B cell (primary cell): ENCODE measurements at regions not wholly inside any gene's neighbourhood (a gene's known extent, or its start where the extent isn't known, plus 50 kb on each side); places are given as distances from the start of the nearest gene placed in this dataset.

Experiments
- ATAC-seq: fragments of 200-7000 bp; cut with Tn5 transposase; one replicate; pipeline ENCODE4 v1.10.0; 2021; ENCODE audit warnings: low read depth, mild to moderate bottlenecking, moderate number of reproducible peaks, moderate library complexity
- CTCF ChIA-PET: fragments of 350-600 bp; sonication (Branson Sonifier 250); formaldehyde crosslinking; loops from one replicate; lab custom pipeline; 2021; ENCODE audit warnings: antibody characterized with exemption, inconsistent platforms; lab: Charles Lee
- POLR2A ChIA-PET: fragments of 350-600 bp; sonication (Branson Sonifier 250); formaldehyde crosslinking; loops from one replicate; lab custom pipeline; 2021; ENCODE audit warnings: antibody characterized with exemption; lab: Charles Lee
- DNase-seq: peaks from one replicate; pipeline ENCODE4 v3.0.0; 2013
- H2AFZ ChIP-seq: 2 replicates; pipeline ENCODE4 v1.6.1; 2012; ENCODE audit warnings: mild to moderate bottlenecking, low read depth, low read length; ENCODE audit not compliant: insufficient read depth, poor library complexity, severe bottlenecking
- H3K27ac ChIP-seq, 2 donors: 1 replicate in 1 of 2; 2 replicates in 1 of 2; pipeline ENCODE4 v1.5.1; 2012 to 2013; ENCODE audit warnings: low read length in 2 of 2, mild to moderate bottlenecking in 2 of 2, moderate library complexity in 1 of 2
- H3K27me3 ChIP-seq, 4 experiments: fragments of 200-600 bp in 1 of 4; sonication (generic) in 1 of 4; replicated peaks in 1 of 4; 1 replicate in 2 of 4; 2 replicates in 2 of 4; pipeline versions ENCODE4 v1.6.1 to v1.7.0; 2013 to 2016; ENCODE audit warnings: low read length in 3 of 4, mild to moderate bottlenecking in 2 of 4, mixed read lengths in 1 of 4, moderate library complexity in 1 of 4; ENCODE audit not compliant: insufficient read depth in 4 of 4, control insufficient read depth in 3 of 4; ENCODE audit errors: control extremely low read depth in 1 of 4
- H3K36me3 ChIP-seq, 2 experiments: replicated peaks in 1 of 2; 1 replicate in 1 of 2; 2 replicates in 1 of 2; pipeline versions ENCODE4 v1.6.1 to v1.7.1; 2013; ENCODE audit warnings: low read length in 1 of 2; ENCODE audit not compliant: insufficient read depth in 2 of 2, control insufficient read depth in 1 of 2; ENCODE audit errors: control extremely low read depth in 1 of 2, extremely low read depth in 1 of 2
- H3K4me1 ChIP-seq, 2 donors: fragments of 200-600 bp in 1 of 2; sonication (generic) in 1 of 2; 1 replicate in 1 of 2; 2 replicates in 1 of 2; pipeline versions ENCODE4 v1.5.1 to v1.6.1; 2013 to 2017; ENCODE audit warnings: low read length in 2 of 2; ENCODE audit not compliant: control insufficient read depth in 2 of 2, insufficient read depth in 2 of 2
- H3K4me2 ChIP-seq: replicated peaks from 2 replicates; pipeline ENCODE3; 2012; ENCODE audit warnings: mild to moderate bottlenecking, low read depth, low read length; ENCODE audit not compliant: poor library complexity, severe bottlenecking
- H3K4me3 ChIP-seq, 5 experiments: fragments of 200-600 bp in 1 of 5; sonication (generic) in 1 of 5; 1 replicate in 3 of 5; 2 replicates in 2 of 5; pipeline versions ENCODE4 v1.5.1 to v1.7.0; 2011 to 2016; ENCODE audit warnings: low read length in 4 of 5, mild to moderate bottlenecking in 4 of 5, low read depth in 2 of 5, control low read depth in 1 of 5, moderate library complexity in 1 of 5; ENCODE audit not compliant: insufficient read depth in 1 of 5; ENCODE audit errors: control extremely low read depth in 1 of 5, extremely low read depth in 1 of 5
- H3K79me2 ChIP-seq: fragments of 200-600 bp; sonication (generic); one replicate; pipeline ENCODE4 v1.6.0; 2016; ENCODE audit warnings: low read length; ENCODE audit not compliant: control insufficient read depth, insufficient read depth
- H3K9ac ChIP-seq: fragments of 200-600 bp; sonication (generic); 2 replicates; pipeline ENCODE4 v1.6.1; 2017; ENCODE audit warnings: mild to moderate bottlenecking, low read length, moderate library complexity
- H3K9me3 ChIP-seq, 3 donors: one replicate each; pipeline versions ENCODE4 v1.6.1 to v1.7.1; 2013; ENCODE audit warnings: low read length in 2 of 3; ENCODE audit not compliant: control insufficient read depth in 2 of 3, insufficient read depth in 1 of 3; ENCODE audit errors: control extremely low read depth in 1 of 3
- H4K20me1 ChIP-seq: 2 replicates; pipeline ENCODE4 v1.6.0; 2012; ENCODE audit warnings: mild to moderate bottlenecking, low read length; ENCODE audit not compliant: insufficient read depth, control insufficient read depth, poor library complexity, severe bottlenecking
- H3K27ac Mint-ChIP-seq: one replicate; pipeline ENCODE4 v1.8.0; 2021; ENCODE audit warnings: mixed read lengths
- H3K27me3 Mint-ChIP-seq: one replicate; pipeline ENCODE4 v1.8.0; 2021; ENCODE audit warnings: mixed read lengths
- H3K4me1 Mint-ChIP-seq: one replicate; pipeline ENCODE4 v1.8.0; 2021; ENCODE audit warnings: mixed read lengths
- H3K4me3 Mint-ChIP-seq: one replicate; pipeline ENCODE4 v1.8.0; 2021; ENCODE audit warnings: mixed read lengths
- H3K9me3 Mint-ChIP-seq: one replicate; pipeline ENCODE4 v1.8.0; 2022; ENCODE audit warnings: mixed read lengths; ENCODE audit not compliant: insufficient read depth
- CTCF ChIP-seq: fragments of 200-600 bp; IDR thresholded peaks from one replicate; pipeline ENCODE4 v1.8.0; 2022; ENCODE audit warnings: antibody characterized with exemption, mild to moderate bottlenecking
- EZH2 ChIP-seq: IDR thresholded peaks from 2 replicates; pipeline ENCODE4 v1.6.1; 2012; ENCODE audit warnings: borderline replicate concordance, low read depth, mild to moderate bottlenecking, moderate library complexity, low read length; ENCODE audit not compliant: insufficient read depth, poor library complexity, severe bottlenecking
- WGBS: methylation state at CpG from one replicate; pipeline ENCODE4 v1.1.5; 2013; ENCODE audit warnings: missing lambda C conversion rate; ENCODE audit not compliant: insufficient coverage; 5-methylcytosine and 5-hydroxymethylcytosine counted together
- intact Hi-C: fragments of 100-400 bp; cut with micrococcal nuclease; formaldehyde crosslinking; loops from one replicate; pipeline ENCODE4 v1.10.0; 2022

GRCh38 chr6:11654876-11655275 is 117.3 kb downstream of the TMEM170B start:
- no peak for ATAC-seq

GRCh38 chr6:11656491-11656890 is 118.9 kb downstream of the TMEM170B start:
- no peak overlapping the region for H3K9ac ChIP-seq
- ATAC-seq, result no peak
- no peak overlapping the region for H2AFZ ChIP-seq
- no peak overlapping the region for H3K27ac Mint-ChIP-seq
- no peak overlapping the region for H3K4me3 Mint-ChIP-seq
- H3K9me3 Mint-ChIP-seq, result no peaks in the 10 kb centered on the region
- no peak for DNase-seq
- POLR2A ChIA-PET, result no interaction called here
- no peak overlapping the region for H3K4me3 ChIP-seq
- WGBS, result 93% methylated on average over 7 of the region's 7 CpGs
- CTCF ChIA-PET, result interaction anchor here (0.7 to 6.3 kb wide), 37 partner anchors 10 to 1239 kb away, joined by 3 to 130 read pairs (median 5); partner anchors contain the start of gene EDN1
- no peak overlapping the region for H3K4me2 ChIP-seq
- no peaks in the 10 kb centered on the region for H3K9me3 ChIP-seq
- H3K27me3 Mint-ChIP-seq, result peaks cover 15% of the 10 kb centered on the region
- peaks cover 1% of the 10 kb centered on the region for H3K4me1 Mint-ChIP-seq
- H3K79me2 ChIP-seq, result no peaks in the 10 kb centered on the region
- H4K20me1 ChIP-seq, result no peaks in the 10 kb centered on the region
- H3K27me3 ChIP-seq, result peaks cover 0 to 9% (median 5%) of the 10 kb centered on the region in 4 experiments
- peaks cover 0 to 5% of the 10 kb centered on the region in 2 donors for H3K4me1 ChIP-seq
- no peaks in the 10 kb centered on the region for H3K36me3 ChIP-seq
- H3K27ac ChIP-seq, result no peak overlapping the region
- TF ChIP-seq CTCF, result no peak
- TF ChIP-seq EZH2, result no peak
- intact Hi-C loops, result loop anchor here (5.0 kb wide), 2 partner anchors 69 to 846 kb away; no protein-coding TSS in a partner anchor

More at GRCh38 chr6:11654876-11655275, 117.3 kb downstream of the TMEM170B start:
- no peaks in the 10 kb centered on the region for H3K36me3 ChIP-seq
- Mint-ChIP-seq H3K9me3 (no peaks in the 10 kb centered on the region), H3K27me3 (peaks cover 20% of the 10 kb centered on the region), H3K4me3 (no peak overlapping the region), H3K27ac (no peak overlapping the region), H3K4me1 (peaks cover 1% of the 10 kb centered on the region)
- no peak overlapping the region for H2AFZ ChIP-seq
- H3K79me2 ChIP-seq, result no peaks in the 10 kb centered on the region
- DNase-seq, result no peak
- intact Hi-C loops, result loop anchor here (1.0 to 5.0 kb wide), 5 partner anchors 68 to 847 kb away; no protein-coding TSS in a partner anchor
- no peak overlapping the region for H3K4me3 ChIP-seq
- ChIA-PET CTCF (interaction anchor here (0.6 to 6.3 kb wide), 36 partner anchors 8 to 1239 kb away, joined by 3 to 130 read pairs (median 5); partner anchors contain the start of gene EDN1), POLR2A (no interaction called here)
- no peak overlapping the region for H3K4me2 ChIP-seq
- no peak for TF ChIP-seq EZH2
- TF ChIP-seq CTCF, result no peak
- 100% methylated on average over 1 of the region's 2 CpGs for WGBS
- H3K27me3 ChIP-seq, result peaks cover 0 to 9% (median 5%) of the 10 kb centered on the region in 4 experiments
- no peaks in the 10 kb centered on the region for H4K20me1 ChIP-seq
- no peak overlapping the region for H3K27ac ChIP-seq
- H3K9me3 ChIP-seq, result no peaks in the 10 kb centered on the region
- no peak overlapping the region for H3K9ac ChIP-seq
- H3K4me1 ChIP-seq, result peaks cover 0 to 5% of the 10 kb centered on the region in 2 donors
